ENCODE measurements at regions not wholly inside any gene's neighbourhood (a gene's known extent, or its start where the extent isn't known, plus 50 kb on each side); places are given as distances from the start of the nearest gene placed in this dataset.

DNA sequence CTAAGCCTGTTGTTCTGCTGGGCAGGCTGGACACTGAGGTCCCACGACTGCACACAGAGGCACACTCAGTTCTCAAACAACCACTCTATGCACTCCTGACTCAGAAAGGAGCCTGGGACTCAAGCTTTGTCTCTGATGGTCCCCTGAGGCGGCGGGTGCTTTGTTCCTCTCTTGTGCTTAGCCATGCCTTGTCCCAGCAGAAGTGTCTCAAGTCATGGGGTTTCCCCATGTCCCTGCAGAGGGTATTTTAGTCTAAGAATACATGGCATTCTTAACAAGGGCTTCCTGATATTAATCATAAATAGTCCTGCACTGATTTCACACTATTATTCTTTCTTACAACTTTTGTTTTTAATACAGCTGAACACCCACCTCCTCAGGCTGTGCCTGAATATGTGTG is 72.5 kb downstream of the CXCL12 start:
- Histone ChIP-seq H3K9me3 (ENCODE audit: severe bottlenecking) (no peaks in the 10 kb centered on the region), H3K27me3 (ENCODE audit: insufficient read depth, low read depth, severe bottlenecking) (peaks cover 3% of the 10 kb centered on the region), H3K27ac (no peak overlapping the region), H3K4me3 (ENCODE audit: low read depth, low read length) (no peak overlapping the region), H3K36me3 (no peaks in the 10 kb centered on the region)
- TF ChIP-seq CTCF (IDR thresholded peaks at IDR 0.05; ENCODE audit: low read depth, low read length): no peak
- DNase-seq: no peak

DNA sequence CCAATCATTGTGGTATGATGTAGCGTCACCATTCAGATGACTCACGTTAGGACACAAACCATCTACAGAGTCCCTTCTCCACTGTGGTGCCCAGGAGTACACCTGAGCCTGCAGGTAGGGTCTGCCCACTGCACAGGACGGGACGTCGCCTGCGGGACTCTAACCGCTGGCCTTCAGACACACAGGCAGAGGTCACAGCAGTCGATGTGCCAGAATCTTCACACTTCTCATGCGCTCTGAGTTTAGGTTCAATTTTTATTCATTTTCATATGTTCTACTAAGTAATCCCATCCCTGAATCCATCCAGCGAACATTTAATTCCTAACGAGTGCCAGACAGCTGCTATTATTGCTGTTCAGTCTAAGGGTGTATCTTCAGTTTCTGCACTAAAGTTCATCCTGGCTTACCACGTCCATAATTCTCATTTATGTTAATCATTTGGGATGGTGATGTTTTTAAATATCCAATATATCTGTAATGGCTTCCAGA is 73.3 kb downstream of the CXCL12 start:
- no peak for TF ChIP-seq CTCF (IDR thresholded peaks at IDR 0.05; ENCODE audit: low read depth, low read length)
- no peaks in the 10 kb centered on the region for H3K9me3 ChIP-seq (ENCODE audit: severe bottlenecking)
- no peak overlapping the region for H3K4me3 ChIP-seq (ENCODE audit: low read depth, low read length)
- no peaks in the 10 kb centered on the region for H3K36me3 ChIP-seq
- DNase-seq: no peak
- no peak overlapping the region for H3K27ac ChIP-seq
- no peaks in the 10 kb centered on the region for H3K27me3 ChIP-seq (ENCODE audit: insufficient read depth, low read depth, severe bottlenecking)

- Histone ChIP-seq H3K36me3 (no peaks in the 10 kb centered on the region), H3K27ac (no peak overlapping the region), H3K4me3 (ENCODE audit: low read depth, low read length) (no peak overlapping the region), H3K27me3 (ENCODE audit: insufficient read depth, low read depth, severe bottlenecking) (no peaks in the 10 kb centered on the region), H3K9me3 (ENCODE audit: severe bottlenecking) (no peaks in the 10 kb centered on the region)
- TF ChIP-seq CTCF (IDR thresholded peaks at IDR 0.05; ENCODE audit: low read depth, low read length): peak; percentile 85
- DNase-seq: peak; percentile 73
Observed at GRCh38 chr10:44310762-44311562, 73.9 kb downstream of the CXCL12 start.

- Histone ChIP-seq H3K4me3 (ENCODE audit: low read depth, low read length) (no peak overlapping the region), H3K36me3 (no peaks in the 10 kb centered on the region), H3K27me3 (ENCODE audit: insufficient read depth, low read depth, severe bottlenecking) (peaks cover 3% of the 10 kb centered on the region), H3K27ac (no peak overlapping the region), H3K9me3 (ENCODE audit: severe bottlenecking) (no peaks in the 10 kb centered on the region)
- DNase-seq: no peak
- TF ChIP-seq CTCF (IDR thresholded peaks at IDR 0.05; ENCODE audit: low read depth, low read length): no peak
Observed at GRCh38 chr10:44309939-44310761, 74.7 kb downstream of the CXCL12 start.

GRCh38 chr10:44309361-44309760 is 75.5 kb downstream of the CXCL12 start:
- no peak for TF ChIP-seq CTCF (IDR thresholded peaks at IDR 0.05; ENCODE audit: low read depth, low read length)
- no peaks in the 10 kb centered on the region for H3K36me3 ChIP-seq
- H3K27ac ChIP-seq: no peak overlapping the region
- no peak overlapping the region for H3K4me3 ChIP-seq (ENCODE audit: low read depth, low read length)
- DNase-seq: no peak
- peaks cover 3% of the 10 kb centered on the region for H3K27me3 ChIP-seq (ENCODE audit: insufficient read depth, low read depth, severe bottlenecking)
- H3K9me3 ChIP-seq (ENCODE audit: severe bottlenecking): no peaks in the 10 kb centered on the region

Measured in WERI-Rb-1 (cell line).